Natural killer cell treated with Interleukin-12 subunit alpha and Interleukin-12 subunit beta and Interleukin-15 and Interleukin-18, amount 100 ng/mL, for 72 hours (primary cell): ENCODE measurements at regions not wholly inside any gene's neighbourhood (a gene's known extent, or its start where the extent isn't known, plus 50 kb on each side); places are given as distances from the start of the nearest gene placed in this dataset.
"Not testable (repeated sequence)": the region's sequence is repeated elsewhere in the genome, so short reads cannot be mapped to it uniquely, and the experiment has no call there.

Source experiments
- ATAC-seq, 2 donors: fragments of 150-1000 bp; cut with Tn5 transposase in 1 of 2; sonication (Bioruptor Pico), chemical (Tn5 transposase) in 1 of 2; 2 replicates each; pipeline ENCODE4 v1.10.0; 2021
- DNase-seq: peaks from one replicate; pipeline ENCODE4 v3.0.0; 2022; ENCODE audit warnings: low spot score
- H3K27ac Mint-ChIP-seq, 2 donors: 1 replicate in 1 of 2; 2 replicates in 1 of 2; pipeline ENCODE4 v1.8.0; 2022; ENCODE audit warnings: mixed read lengths in 2 of 2, mild to moderate bottlenecking in 1 of 2, moderate library complexity in 1 of 2
- H3K27me3 Mint-ChIP-seq, 2 donors: 1 replicate in 1 of 2; 2 replicates in 1 of 2; pipeline ENCODE4 v1.8.0; 2022; ENCODE audit warnings: mixed read lengths in 2 of 2
- H3K36me3 Mint-ChIP-seq: one replicate; pipeline ENCODE4 v1.8.0; 2022; ENCODE audit warnings: mixed read lengths
- H3K4me1 Mint-ChIP-seq, 2 donors: 1 replicate in 1 of 2; 2 replicates in 1 of 2; pipeline ENCODE4 v1.8.0; 2022; ENCODE audit warnings: low read depth in 2 of 2, mixed read lengths in 2 of 2, mild to moderate bottlenecking in 1 of 2
- H3K4me3 Mint-ChIP-seq: one replicate; pipeline ENCODE4 v1.8.0; 2022; ENCODE audit warnings: mixed read lengths
- H3K9me3 Mint-ChIP-seq: 2 replicates; pipeline ENCODE4 v1.8.0; 2022; ENCODE audit warnings: mixed read lengths

- DNase-seq = no peak
- Mint-ChIP-seq H3K27ac (no peak overlapping the region), H3K9me3 (peaks cover 8% of the 10 kb centered on the region), H3K4me3 (no peak overlapping the region), H3K4me1 (no peaks in the 10 kb centered on the region), H3K36me3 (no peaks in the 10 kb centered on the region), H3K27me3 (no peaks in the 10 kb centered on the region)
- ATAC-seq = no peak
These were observed 176.4 kb upstream of the CCNG1 start for GRCh38 chr5:163260961-163261360.

DNA sequence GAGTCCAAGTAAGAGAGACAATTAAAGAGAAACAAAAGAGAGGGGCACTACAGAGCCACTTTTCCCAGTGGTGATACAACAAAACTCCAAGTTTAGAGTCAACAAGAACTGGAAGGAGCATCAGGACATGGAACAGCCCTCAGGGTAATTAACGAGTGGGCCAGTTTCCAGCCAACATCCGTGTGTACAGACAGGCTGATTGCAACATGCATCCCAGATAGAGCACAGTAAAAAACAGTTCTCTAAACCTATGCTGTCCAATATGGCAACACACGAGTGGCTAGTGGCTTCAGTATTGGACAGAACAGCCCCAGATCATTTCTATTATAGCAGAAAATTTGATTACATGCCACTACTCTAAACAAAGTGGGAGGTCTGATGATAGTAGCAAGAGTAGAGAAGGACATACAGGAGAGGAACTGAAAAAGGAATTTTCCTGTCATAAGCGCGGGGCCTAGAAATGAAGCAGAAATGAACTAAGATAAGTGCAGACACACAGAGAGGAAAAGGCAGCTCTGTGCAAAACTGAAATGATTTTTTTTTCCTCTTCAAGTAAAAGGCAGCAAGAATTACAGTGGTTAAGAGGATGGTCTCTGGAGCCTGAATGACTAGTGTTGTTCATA, 175.6 kb upstream of the CCNG1 start:
- no peak overlapping the region for H3K27ac Mint-ChIP-seq
- ATAC-seq (no peak), DNase-seq (no peak)
- H3K4me1 Mint-ChIP-seq = no peaks in the 10 kb centered on the region
- no peak overlapping the region for H3K4me3 Mint-ChIP-seq
- H3K36me3 Mint-ChIP-seq = no peaks in the 10 kb centered on the region
- no peaks in the 10 kb centered on the region for H3K27me3 Mint-ChIP-seq
- H3K9me3 Mint-ChIP-seq = peaks cover 8% of the 10 kb centered on the region

DNA sequence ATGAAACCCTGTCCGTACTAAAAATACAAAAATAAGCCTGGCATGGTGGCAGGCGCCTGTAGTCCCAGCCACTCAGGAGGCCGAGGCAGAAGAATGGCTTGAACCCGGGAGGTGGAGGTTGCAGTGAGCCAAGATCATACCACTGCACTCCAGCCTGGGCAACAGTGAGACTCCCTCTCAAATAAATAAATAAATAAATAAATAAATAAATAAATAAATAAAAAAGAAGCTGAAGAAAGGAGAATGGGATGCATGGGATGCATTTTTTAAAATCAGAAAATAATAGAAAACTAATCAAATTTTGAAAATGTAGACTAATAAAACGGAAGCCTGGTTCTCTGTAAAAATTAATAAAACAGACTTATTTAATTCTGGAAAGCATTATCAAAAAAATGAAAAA, 171.1 kb upstream of the CCNG1 start:
- H3K36me3 Mint-ChIP-seq, H3K4me1 Mint-ChIP-seq, H3K4me3 Mint-ChIP-seq, H3K9me3 Mint-ChIP-seq, DNase-seq, H3K27me3 Mint-ChIP-seq, ATAC-seq, H3K27ac Mint-ChIP-seq: not testable (repeated sequence)

DNA sequence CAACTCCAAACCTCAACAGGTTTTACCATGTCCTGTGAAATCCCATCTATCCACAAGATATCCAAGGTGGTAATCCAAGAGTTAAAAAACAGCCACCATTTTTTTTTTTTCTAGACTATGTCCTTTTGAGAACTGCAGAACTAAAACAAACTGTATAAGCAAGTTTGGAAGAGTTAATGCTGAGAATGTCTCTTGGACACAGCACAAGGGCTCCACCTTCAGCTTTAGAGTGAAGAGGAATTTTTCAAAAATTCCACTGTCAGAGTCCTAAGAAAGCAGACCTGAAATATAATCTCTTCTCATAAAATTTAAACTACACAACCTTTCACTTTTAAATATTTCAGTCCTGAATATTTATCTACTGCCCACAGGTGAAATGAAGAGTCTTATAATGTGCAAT, 167.8 kb upstream of the CCNG1 start:
- no peak for DNase-seq
- Mint-ChIP-seq H3K27me3 (no peaks in the 10 kb centered on the region), H3K9me3 (peaks cover 11% of the 10 kb centered on the region), H3K36me3 (no peaks in the 10 kb centered on the region), H3K4me3 (no peak overlapping the region), H3K27ac (no peak overlapping the region), H3K4me1 (no peaks in the 10 kb centered on the region)
- ATAC-seq = no peak

DNA sequence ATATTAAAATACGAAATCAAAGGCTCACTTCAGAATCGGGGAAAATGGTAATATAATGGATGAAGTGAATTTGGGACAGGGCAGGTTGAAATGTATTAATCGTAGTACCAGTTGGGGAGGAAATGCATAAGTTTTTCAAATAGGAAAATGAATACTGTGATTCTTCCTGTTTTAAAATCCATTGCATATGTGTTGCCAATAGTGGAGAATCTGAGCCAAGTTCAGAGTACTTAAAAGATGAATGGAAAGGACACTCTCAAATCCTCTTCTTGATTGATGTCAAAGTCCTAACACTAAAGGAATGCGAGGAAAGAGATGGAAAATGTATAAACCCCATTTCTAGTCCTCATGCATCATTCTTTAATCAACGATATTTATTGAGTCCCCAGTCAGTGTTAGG, 160.9 kb upstream of the CCNG1 start:
- Mint-ChIP-seq H3K36me3 (no peaks in the 10 kb centered on the region), H3K9me3 (peaks cover 13% of the 10 kb centered on the region), H3K27ac (no peak overlapping the region), H3K4me1 (no peaks in the 10 kb centered on the region), H3K27me3 (no peaks in the 10 kb centered on the region), H3K4me3 (no peak overlapping the region)
- ATAC-seq = no peak
- DNase-seq = no peak

DNA sequence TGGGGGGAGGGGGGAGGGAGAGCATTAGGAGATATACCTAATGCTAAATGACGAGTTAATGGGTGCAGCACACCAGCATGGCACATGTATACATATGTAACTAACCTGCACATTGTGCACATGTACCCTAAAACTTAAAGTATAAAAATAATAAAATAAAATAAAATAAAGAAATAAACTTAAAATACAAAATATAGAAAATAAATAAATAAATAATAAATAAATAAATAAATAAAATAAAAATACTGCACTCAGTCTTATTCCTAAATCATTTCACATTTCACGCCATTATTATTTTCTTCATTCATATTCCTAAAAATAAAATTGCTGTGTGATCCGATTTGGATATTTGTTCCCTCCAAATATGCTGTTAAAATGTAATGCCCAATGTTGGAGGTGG, 156.5 kb upstream of the CCNG1 start:
- not testable (repeated sequence) for DNase-seq, H3K36me3 Mint-ChIP-seq, ATAC-seq, H3K4me1 Mint-ChIP-seq, H3K4me3 Mint-ChIP-seq, H3K9me3 Mint-ChIP-seq, H3K27me3 Mint-ChIP-seq, H3K27ac Mint-ChIP-seq

GRCh38 chr5:163281512-163281911, 155.9 kb upstream of the CCNG1 start:
- Mint-ChIP-seq H3K9me3 (peaks cover 7% of the 10 kb centered on the region), H3K27ac (no peak overlapping the region), H3K36me3 (no peaks in the 10 kb centered on the region), H3K4me1 (no peaks in the 10 kb centered on the region), H3K27me3 (no peaks in the 10 kb centered on the region), H3K4me3 (no peak overlapping the region)
- ATAC-seq (no peak), DNase-seq (no peak)

DNA sequence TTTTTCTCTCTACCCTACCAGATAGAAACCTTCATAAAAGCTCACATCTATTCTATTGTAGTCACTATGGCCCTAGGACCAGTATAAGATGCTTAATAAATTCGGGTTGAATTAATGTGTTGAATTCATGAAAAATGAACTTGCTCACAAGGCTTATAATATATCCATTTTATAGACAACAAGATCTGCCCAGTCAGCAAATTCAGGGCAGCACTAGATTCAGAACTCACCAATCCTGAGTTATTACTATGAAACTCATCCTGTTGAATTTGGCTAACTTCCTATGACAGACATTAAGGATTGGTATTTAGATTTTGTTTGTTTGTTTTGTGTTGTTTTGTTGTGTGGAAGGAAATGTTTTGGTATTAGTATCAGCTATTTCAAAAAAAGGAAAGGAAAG, 143.6 kb upstream of the CCNG1 start:
- no peaks in the 10 kb centered on the region for H3K36me3 Mint-ChIP-seq
- H3K4me3 Mint-ChIP-seq = no peak overlapping the region
- no peak for DNase-seq
- no peak for ATAC-seq
- no peak overlapping the region for H3K27ac Mint-ChIP-seq
- no peaks in the 10 kb centered on the region for H3K9me3 Mint-ChIP-seq
- peaks cover 0 to 7% of the 10 kb centered on the region in 2 donors for H3K27me3 Mint-ChIP-seq
- no peaks in the 10 kb centered on the region for H3K4me1 Mint-ChIP-seq

DNA sequence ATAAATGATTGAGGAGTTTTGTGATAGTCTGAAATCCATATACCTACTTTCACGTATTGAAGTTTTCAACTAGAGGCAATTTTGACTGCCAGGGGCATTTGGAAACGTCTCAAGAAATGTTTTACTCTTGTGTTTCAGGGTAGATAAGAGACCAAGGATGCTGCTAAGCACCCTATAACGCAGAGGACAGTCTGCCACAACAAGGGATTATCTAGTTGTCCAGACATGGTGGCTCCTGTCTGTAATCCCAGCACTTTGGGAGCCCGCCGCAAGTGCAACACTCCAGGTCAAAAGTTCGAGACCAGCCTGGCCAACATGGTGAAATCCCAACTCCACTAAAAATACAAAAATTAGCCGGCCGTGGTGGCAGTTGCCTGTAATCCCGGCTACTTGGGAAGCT, 133.7 kb upstream of the CCNG1 start:
- Mint-ChIP-seq H3K36me3 (no peaks in the 10 kb centered on the region), H3K27me3 (peaks cover 0 to 21% of the 10 kb centered on the region in 2 donors), H3K9me3 (no peaks in the 10 kb centered on the region), H3K27ac (no peak overlapping the region), H3K4me1 (no peaks in the 10 kb centered on the region), H3K4me3 (no peak overlapping the region)
- no peak for DNase-seq
- no peak for ATAC-seq

DNA sequence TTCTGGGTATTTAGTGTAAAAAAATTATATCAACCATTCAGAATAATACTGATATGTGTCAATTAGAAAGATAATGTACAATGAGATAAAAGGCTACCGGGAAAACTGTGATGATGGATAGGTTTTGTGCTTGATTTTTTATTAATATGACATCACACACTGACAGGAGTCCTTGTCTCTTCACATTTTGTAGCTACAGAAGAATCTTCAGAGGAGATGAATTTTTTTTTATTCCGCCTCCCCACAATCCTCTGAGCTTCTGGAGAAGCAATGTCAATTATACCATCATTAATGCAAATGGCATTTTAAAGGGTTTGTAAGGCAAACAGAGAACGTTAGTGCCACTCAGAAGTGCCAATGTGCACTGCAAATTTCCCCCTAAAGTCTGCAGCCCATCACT, 131.7 kb upstream of the CCNG1 start:
- Mint-ChIP-seq H3K9me3 (no peaks in the 10 kb centered on the region), H3K4me1 (no peaks in the 10 kb centered on the region), H3K36me3 (no peaks in the 10 kb centered on the region), H3K27me3 (peaks cover 0 to 9% of the 10 kb centered on the region in 2 donors), H3K27ac (no peak overlapping the region), H3K4me3 (no peak overlapping the region)
- ATAC-seq (no peak), DNase-seq (no peak)

DNA sequence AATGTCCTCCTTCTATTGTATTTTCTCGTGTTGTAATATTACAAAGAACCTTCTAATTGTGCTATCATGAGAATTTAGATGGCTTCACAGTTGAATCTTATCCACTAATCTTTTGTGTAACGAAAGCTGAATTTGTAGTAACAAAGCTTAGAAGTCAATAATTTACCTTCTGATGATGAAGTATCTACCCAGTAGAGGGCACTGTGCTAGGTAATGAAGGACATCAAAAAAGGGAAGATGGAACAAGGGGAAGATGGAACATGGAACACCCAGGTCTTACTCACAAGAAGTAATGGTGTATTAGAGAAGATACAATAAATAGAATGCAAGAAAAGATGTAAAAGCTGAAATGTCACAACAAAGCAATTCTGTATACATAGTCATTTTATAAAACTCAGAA, 131.0 kb upstream of the CCNG1 start:
- Mint-ChIP-seq H3K36me3 (no peaks in the 10 kb centered on the region), H3K4me3 (no peak overlapping the region), H3K27ac (no peak overlapping the region), H3K9me3 (no peaks in the 10 kb centered on the region), H3K27me3 (peaks cover 0 to 9% of the 10 kb centered on the region in 2 donors), H3K4me1 (no peaks in the 10 kb centered on the region)
- no peak for DNase-seq
- ATAC-seq = no peak

GRCh38 chr5:163309914-163310313, 127.5 kb upstream of the CCNG1 start:
- Mint-ChIP-seq H3K36me3 (no peaks in the 10 kb centered on the region), H3K9me3 (peaks cover 6% of the 10 kb centered on the region), H3K27ac (no peak overlapping the region), H3K4me3 (no peak overlapping the region), H3K4me1 (no peaks in the 10 kb centered on the region), H3K27me3 (peaks cover 0 to 9% of the 10 kb centered on the region in 2 donors)
- DNase-seq (no peak), ATAC-seq (no peak)

DNA sequence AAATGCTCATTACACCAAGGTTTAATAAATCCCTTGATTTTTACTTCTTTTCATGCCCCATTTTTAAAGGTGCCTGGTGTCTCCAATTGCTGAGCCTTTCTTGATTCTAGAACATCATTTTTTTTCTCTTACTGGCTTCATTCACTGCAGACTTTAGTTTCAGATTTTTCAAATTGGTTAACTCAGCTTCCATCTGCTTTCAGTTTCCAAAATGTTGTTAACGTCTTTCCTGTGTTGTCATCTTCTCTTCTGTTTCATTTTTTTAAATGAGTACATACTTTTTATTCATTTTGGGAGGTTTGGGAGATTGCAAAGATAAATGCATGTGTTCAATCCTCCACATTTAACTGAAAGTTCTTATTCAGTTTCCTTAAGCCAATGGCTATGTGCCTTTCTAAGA, 126.4 kb upstream of the CCNG1 start:
- peaks cover 6% of the 10 kb centered on the region for H3K9me3 Mint-ChIP-seq
- no peak overlapping the region for H3K4me3 Mint-ChIP-seq
- no peak overlapping the region for H3K27ac Mint-ChIP-seq
- ATAC-seq (no peak), DNase-seq (no peak)
- no peaks in the 10 kb centered on the region for H3K36me3 Mint-ChIP-seq
- no peaks in the 10 kb centered on the region for H3K4me1 Mint-ChIP-seq
- peaks cover 0 to 9% of the 10 kb centered on the region in 2 donors for H3K27me3 Mint-ChIP-seq

GRCh38 chr5:163312598-163312997, 124.8 kb upstream of the CCNG1 start:
- peaks cover 6% of the 10 kb centered on the region for H3K9me3 Mint-ChIP-seq

DNA sequence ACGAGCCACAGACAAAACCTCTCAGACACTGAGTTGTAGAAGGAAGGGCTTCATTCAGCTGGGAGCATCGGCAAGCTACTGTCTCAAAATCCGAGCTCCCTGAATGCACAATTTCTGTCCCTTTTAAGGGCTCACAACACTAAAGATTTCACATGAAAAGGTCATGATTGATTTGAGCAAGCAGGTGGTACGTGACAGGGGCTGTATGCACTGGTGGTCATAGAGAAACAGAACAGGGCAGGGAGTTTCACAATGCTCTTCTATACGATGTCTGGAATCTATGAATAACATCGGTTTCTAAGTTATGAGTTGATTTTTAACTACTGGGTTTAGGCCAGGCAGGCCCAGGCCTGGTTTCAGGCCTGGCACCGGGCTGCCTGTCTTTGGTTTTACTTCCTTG, 124.3 kb upstream of the CCNG1 start:
- not testable (repeated sequence) for H3K36me3 Mint-ChIP-seq, H3K4me1 Mint-ChIP-seq, H3K4me3 Mint-ChIP-seq, ATAC-seq, H3K9me3 Mint-ChIP-seq, H3K27me3 Mint-ChIP-seq, DNase-seq, H3K27ac Mint-ChIP-seq

More at GRCh38 chr5:163312598-163312997, 124.8 kb upstream of the CCNG1 start:
- DNase-seq (no peak), ATAC-seq (no peak)
- peaks cover 0 to 9% of the 10 kb centered on the region in 2 donors for H3K27me3 Mint-ChIP-seq
- H3K4me1 Mint-ChIP-seq = no peaks in the 10 kb centered on the region
- no peak overlapping the region for H3K27ac Mint-ChIP-seq
- no peaks in the 10 kb centered on the region for H3K36me3 Mint-ChIP-seq
- no peak overlapping the region for H3K4me3 Mint-ChIP-seq
